ENCODE measurements at regions not wholly inside any gene's neighbourhood (a gene's known extent, or its start where the extent isn't known, plus 50 kb on each side); places are given as distances from the start of the nearest gene placed in this dataset.
"Not testable (repeated sequence)": the region's sequence is repeated elsewhere in the genome, so short reads cannot be mapped to it uniquely, and the experiment has no call there.

- DNase-seq (ENCODE audit: low spot score in 2 of 2): no peak
- FAIRE-seq: no peak
Measured at GRCh38 chr2:58709687-58710354, 468.7 kb upstream of the FANCL start.

- FAIRE-seq: no peak
- DNase-seq (ENCODE audit: low spot score in 2 of 2): no peak
Measured at GRCh38 chr2:58709274-58709673, 468.1 kb upstream of the FANCL start.

GRCh38 chr2:58708565-58708964 lies 467.4 kb upstream of the FANCL start:
- DNase-seq (ENCODE audit: low spot score in 2 of 2) (no peak), FAIRE-seq (no peak)

GRCh38 chr2:58702302-58702885 lies 461.3 kb upstream of the FANCL start:
- FAIRE-seq: no peak
- DNase-seq (ENCODE audit: low spot score in 2 of 2): no peak

GRCh38 chr2:58701688-58702301 lies 460.7 kb upstream of the FANCL start:
- DNase-seq (ENCODE audit: low spot score in 2 of 2): no peak

GRCh38 chr2:58700591-58700990 lies 459.5 kb upstream of the FANCL start:
- DNase-seq (ENCODE audit: low spot score in 2 of 2) (no peak), FAIRE-seq (no peak)

More at GRCh38 chr2:58701688-58702301, 460.7 kb upstream of the FANCL start:
- no peak for FAIRE-seq

DNA sequence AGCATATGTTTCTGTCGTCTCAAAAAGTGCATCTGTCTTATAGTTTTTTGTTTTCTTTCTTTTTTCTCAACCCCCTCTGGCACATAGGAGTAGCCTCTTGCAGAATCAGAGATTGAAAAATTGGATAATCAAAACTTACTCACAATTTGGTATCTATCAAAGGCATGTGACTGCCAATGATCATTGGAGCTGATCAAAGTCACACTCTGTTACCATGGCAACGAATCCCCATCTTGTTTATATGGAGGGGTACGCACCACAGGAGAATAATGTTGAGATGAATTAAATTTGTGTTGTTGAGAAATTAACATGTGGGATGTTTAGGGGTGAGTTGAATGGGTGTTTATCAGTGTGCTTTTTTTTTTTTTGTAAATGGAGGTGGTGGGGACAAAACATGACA lies 458.3 kb upstream of the FANCL start:
- FAIRE-seq (no peak), DNase-seq (ENCODE audit: low spot score in 2 of 2) (no peak)

DNA sequence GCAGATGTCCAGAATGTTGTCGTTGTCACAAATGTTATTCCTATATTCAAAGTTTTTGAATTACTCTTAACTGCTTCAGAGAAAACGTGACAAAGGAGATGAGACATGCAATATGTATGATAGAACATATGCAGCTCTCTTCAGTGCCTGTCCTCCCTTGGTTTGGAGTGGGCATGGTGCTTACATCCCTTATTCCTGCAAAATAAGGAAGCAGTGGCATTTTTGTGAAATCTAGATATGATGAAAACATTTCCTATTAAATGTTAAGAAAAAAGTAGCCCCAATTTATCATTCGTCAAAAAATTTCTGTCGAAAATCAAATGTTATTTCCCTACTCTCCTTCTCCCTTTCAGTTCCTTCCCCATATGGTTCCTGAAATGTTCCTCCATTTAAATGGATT lies 457.5 kb upstream of the FANCL start:
- FAIRE-seq (no peak), DNase-seq (ENCODE audit: low spot score in 2 of 2) (no peak)

DNA sequence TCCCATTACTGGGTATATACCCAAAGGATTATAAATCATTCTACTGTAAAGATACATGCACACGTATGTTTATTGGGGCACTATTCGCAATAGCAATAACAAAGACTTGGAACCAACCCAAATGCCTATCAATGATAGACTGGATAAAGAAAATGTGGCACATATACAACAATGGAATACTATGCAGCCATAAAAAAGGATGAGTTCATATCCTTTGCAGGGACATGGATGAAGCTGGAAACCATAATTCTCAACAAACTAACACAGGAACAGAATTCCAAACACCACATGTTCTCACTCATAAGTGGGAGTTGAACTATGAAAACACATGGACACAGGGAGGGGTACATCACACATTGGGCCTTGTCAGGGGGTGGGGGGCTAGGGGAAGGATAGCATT lies 453.0 kb upstream of the FANCL start:
- FAIRE-seq; DNase-seq (ENCODE audit: low spot score in 2 of 2): not testable (repeated sequence)

- FAIRE-seq; DNase-seq (ENCODE audit: low spot score in 2 of 2): not testable (repeated sequence)
Measured at GRCh38 chr2:58691041-58691440, 449.9 kb upstream of the FANCL start.

GRCh38 chr2:58688813-58689212 lies 447.7 kb upstream of the FANCL start:
- FAIRE-seq (no peak), DNase-seq (ENCODE audit: low spot score in 2 of 2) (no peak)

DNA sequence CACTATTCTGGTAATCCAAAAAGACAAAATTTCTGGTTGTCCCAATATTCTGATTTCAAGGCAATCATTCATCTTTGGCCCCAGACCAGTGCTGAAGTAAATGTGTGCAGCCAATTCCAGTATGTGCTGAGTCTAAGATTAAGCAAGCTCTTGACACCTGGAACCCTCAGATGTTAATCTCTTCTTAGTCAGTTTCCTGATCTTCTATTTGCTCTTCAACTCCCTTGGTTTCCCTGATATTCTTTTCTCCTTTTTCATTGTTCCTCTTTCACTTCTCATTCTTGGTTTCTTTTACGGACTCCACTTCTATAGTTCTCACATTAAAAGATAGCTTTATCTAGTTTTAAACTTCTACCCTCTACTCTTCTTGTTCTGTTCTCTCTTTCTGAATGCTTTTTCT lies 445.7 kb upstream of the FANCL start:
- no peak for DNase-seq (ENCODE audit: low spot score in 2 of 2)
- no peak for FAIRE-seq

DNA sequence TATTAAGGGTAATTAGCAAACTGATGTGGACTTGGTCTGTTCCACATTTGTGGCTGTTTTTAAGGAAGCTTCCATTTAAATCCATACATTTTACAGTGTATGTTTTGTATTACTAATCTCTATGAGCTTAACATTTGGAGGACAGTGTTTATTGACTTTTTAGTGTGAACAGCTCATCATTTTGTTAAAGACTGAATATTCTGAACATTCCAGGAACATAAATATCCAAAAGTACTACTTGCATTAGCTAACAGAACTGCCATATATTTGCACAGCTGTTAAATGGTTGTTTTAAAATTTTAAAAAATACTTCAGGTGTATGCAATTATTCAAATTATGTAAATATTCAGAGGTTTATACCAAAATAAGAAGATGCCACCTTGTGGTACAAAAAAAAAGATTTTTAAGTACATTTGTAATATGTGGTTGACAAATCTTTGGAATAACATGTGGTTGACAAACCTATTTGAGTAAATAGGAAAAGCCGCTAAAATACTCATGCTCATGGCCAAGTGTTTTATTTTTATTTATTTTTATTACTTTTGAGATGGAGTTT lies 439.7 kb upstream of the FANCL start:
- DNase-seq (ENCODE audit: low spot score in 2 of 2) (no peak), FAIRE-seq (peak; percentile 6)

- FAIRE-seq (no peak), DNase-seq (ENCODE audit: low spot score in 2 of 2) (no peak)
Measured at GRCh38 chr2:58677748-58678147, 436.6 kb upstream of the FANCL start.

GRCh38 chr2:58671675-58672074 lies 430.6 kb upstream of the FANCL start:
- DNase-seq (ENCODE audit: low spot score in 2 of 2) (no peak), FAIRE-seq (no peak)

DNA sequence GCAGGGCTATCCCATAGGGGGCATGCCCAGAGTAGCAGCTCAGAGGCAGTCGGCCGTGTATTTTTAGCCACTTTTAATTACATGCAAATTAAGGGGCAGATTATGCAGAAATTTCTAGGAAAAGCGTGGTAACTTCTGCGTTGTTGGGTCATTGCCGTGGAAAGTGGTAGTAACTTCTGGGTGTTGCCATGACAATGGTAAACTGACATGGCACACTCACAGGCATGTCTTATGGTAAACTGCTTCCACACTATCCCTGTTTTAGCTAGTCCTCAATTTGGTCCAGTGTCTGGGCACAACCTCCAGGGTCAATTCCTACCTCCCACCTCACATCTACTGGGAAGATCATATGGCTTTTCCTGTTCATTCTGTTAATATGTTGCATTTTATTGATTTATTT lies 428.9 kb upstream of the FANCL start:
- no peak for DNase-seq (ENCODE audit: low spot score in 2 of 2)
- FAIRE-seq: no peak

GRCh38 chr2:58667137-58667774 lies 426.1 kb upstream of the FANCL start:
- FAIRE-seq (no peak), DNase-seq (ENCODE audit: low spot score in 2 of 2) (no peak)

- DNase-seq (ENCODE audit: low spot score in 2 of 2) (no peak), FAIRE-seq (no peak)
Measured at GRCh38 chr2:58666323-58666970, 425.3 kb upstream of the FANCL start.

DNA sequence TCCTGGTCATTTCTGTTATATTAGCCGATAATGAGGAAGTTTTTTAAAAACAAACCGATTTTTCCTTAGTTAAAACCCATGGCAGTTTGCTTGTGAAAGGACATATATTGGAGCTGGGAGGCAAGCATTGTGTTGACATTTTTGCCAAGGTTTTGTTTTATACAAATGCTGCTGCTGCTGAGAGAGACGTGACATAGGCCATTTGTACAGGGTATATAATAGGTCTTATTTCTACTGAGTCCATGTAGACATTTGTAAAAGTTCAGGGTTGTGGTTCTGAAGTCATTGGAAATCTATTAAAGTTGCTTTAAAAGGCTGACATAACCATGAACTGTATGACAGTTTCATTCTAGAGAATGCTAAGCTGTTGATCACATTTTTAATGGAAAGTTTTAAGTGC lies 424.0 kb upstream of the FANCL start:
- FAIRE-seq: no peak
- DNase-seq (ENCODE audit: low spot score in 2 of 2): no peak

GRCh38 chr2:58664523-58665151 lies 423.5 kb upstream of the FANCL start:
- DNase-seq (ENCODE audit: low spot score in 2 of 2) (no peak), FAIRE-seq (no peak)
